ENCODE measurements at regions not wholly inside any gene's neighbourhood (a gene's known extent, or its start where the extent isn't known, plus 50 kb on each side); places are given as distances from the start of the nearest gene placed in this dataset.

DNA sequence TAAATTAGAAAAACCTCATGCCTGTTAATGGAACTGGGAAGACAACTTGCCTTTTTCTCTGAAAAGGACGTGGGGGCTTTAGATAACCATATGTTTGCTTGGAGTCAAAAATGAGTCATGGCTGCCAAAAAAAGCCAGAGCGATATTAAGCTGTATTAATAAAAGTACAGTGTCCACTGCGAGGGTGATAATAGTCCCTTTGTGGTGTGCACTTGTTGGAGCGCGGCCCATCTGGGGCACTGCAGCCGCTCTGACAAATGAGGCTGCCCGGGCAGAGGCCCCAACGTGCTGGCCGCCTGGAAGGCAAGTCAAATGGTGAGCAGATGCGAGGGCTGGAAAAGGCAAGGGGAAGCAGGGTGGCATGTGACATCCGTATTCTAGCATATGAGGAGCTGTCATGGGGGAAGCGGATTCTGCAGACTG, 103.3 kb upstream of the NCK2 start:
- peaks cover 4% of the 10 kb centered on the region for H3K9me3 ChIP-seq (replicated peaks)
- intact Hi-C loops (cut with micrococcal nuclease): no loop called here
- H3K27me3 ChIP-seq (ENCODE audit: low read depth): peaks cover 6% of the 10 kb centered on the region
- H3K4me1 ChIP-seq: no peaks in the 10 kb centered on the region
- H3K36me3 ChIP-seq: no peaks in the 10 kb centered on the region
- no peak for TF ChIP-seq CTCF (IDR thresholded peaks at IDR 0.05; ENCODE audit: borderline replicate concordance)
- no peak for DNase-seq
- no peak overlapping the region for H3K4me3 ChIP-seq
- no peak overlapping the region for H3K27ac ChIP-seq (replicated peaks)

- intact Hi-C loops (cut with micrococcal nuclease): no loop called here
- no peak overlapping the region for H3K27ac ChIP-seq (replicated peaks)
- H3K9me3 ChIP-seq (replicated peaks): peaks cover 4% of the 10 kb centered on the region
- no peaks in the 10 kb centered on the region for H3K27me3 ChIP-seq (ENCODE audit: low read depth)
- TF ChIP-seq CTCF (IDR thresholded peaks at IDR 0.05; ENCODE audit: borderline replicate concordance): no peak
- H3K4me1 ChIP-seq: no peaks in the 10 kb centered on the region
- no peak overlapping the region for H3K4me3 ChIP-seq
- H3K36me3 ChIP-seq: no peaks in the 10 kb centered on the region
- no peak for DNase-seq
Observed at GRCh38 chr2:105640246-105640645, 104.5 kb upstream of the NCK2 start.

- Histone ChIP-seq H3K4me3 (no peak overlapping the region), H3K4me1 (no peaks in the 10 kb centered on the region), H3K36me3 (no peaks in the 10 kb centered on the region), H3K9me3 (replicated peaks) (peaks cover 4% of the 10 kb centered on the region), H3K27ac (replicated peaks) (no peak overlapping the region), H3K27me3 (ENCODE audit: low read depth) (no peaks in the 10 kb centered on the region)
- TF ChIP-seq CTCF (IDR thresholded peaks at IDR 0.05; ENCODE audit: borderline replicate concordance): no peak
- intact Hi-C loops (cut with micrococcal nuclease): no loop called here
- DNase-seq: no peak
Observed at GRCh38 chr2:105636109-105636740, 108.5 kb upstream of the NCK2 start.

DNA sequence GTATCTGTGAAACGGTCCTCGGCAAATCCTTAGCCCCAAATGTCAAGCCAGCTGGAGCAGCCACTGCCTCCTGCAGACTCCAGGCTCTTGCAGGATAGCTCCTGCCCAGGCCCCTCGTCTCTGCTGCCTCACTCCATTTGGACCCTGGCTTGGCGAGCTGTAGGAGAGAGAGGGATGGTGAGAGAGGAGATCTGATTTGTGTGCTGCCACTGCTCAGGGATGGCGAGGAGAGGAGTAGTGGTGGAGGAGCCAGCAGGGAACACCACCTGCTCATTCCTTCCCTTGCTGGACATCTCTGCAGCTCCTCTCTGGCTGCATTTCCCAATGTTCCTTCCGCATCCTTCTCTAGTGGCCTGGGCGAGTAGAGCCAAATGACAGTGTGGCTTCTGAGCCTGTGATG, 109.1 kb upstream of the NCK2 start:
- H3K4me1 ChIP-seq: no peaks in the 10 kb centered on the region
- intact Hi-C loops (cut with micrococcal nuclease): no loop called here
- H3K27me3 ChIP-seq (ENCODE audit: low read depth): no peaks in the 10 kb centered on the region
- H3K9me3 ChIP-seq (replicated peaks): peaks cover 4% of the 10 kb centered on the region
- DNase-seq: no peak
- no peak overlapping the region for H3K4me3 ChIP-seq
- no peak overlapping the region for H3K27ac ChIP-seq (replicated peaks)
- no peaks in the 10 kb centered on the region for H3K36me3 ChIP-seq
- TF ChIP-seq CTCF (IDR thresholded peaks at IDR 0.05; ENCODE audit: borderline replicate concordance): no peak

DNA sequence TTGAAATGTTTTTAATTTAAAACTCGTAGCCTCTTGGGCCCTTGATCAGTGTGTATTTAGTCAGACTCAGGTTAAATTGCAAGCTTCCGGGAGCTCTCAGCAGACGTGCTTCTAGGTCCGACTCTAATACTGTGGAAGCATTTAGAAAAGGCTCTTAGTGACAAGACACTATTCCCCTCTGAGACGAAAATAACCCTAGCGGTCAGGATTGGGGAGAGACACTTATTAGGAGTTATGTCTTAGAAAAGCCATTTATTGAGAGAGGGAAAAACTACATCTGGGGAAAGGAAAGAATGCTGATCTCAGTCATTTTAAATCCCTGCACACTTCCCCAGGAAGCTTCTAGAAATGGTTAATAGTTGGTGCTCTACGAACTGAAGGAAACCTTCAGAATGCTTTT, 110.5 kb upstream of the NCK2 start:
- intact Hi-C loops (cut with micrococcal nuclease): no loop called here
- H3K4me3 ChIP-seq: no peak overlapping the region
- no peak overlapping the region for H3K27ac ChIP-seq (replicated peaks)
- no peaks in the 10 kb centered on the region for H3K4me1 ChIP-seq
- DNase-seq: no peak
- no peaks in the 10 kb centered on the region for H3K9me3 ChIP-seq (replicated peaks)
- no peak for TF ChIP-seq CTCF (IDR thresholded peaks at IDR 0.05; ENCODE audit: borderline replicate concordance)
- no peaks in the 10 kb centered on the region for H3K27me3 ChIP-seq (ENCODE audit: low read depth)
- no peaks in the 10 kb centered on the region for H3K36me3 ChIP-seq
